Mesothelial cell of epicardium (in vitro differentiated cells): ENCODE measurements at regions not wholly inside any gene's neighbourhood (a gene's known extent, or its start where the extent isn't known, plus 50 kb on each side); places are given as distances from the start of the nearest gene placed in this dataset.

Experiments used
- DNase-seq, 2 experiments: peaks; one replicate each; pipeline ENCODE4 v3.0.0; 2021; ENCODE audit warnings: low spot score in 2 of 2; ENCODE audit not compliant: unreplicated experiment in 2 of 2
- H3K27ac Mint-ChIP-seq: 2 replicates; pipeline ENCODE4 v1.8.0; 2021; ENCODE audit warnings: mixed read lengths
- H3K27me3 Mint-ChIP-seq: 2 replicates; pipeline ENCODE4 v1.8.0; 2021; ENCODE audit warnings: low read depth, mixed read lengths
- H3K36me3 Mint-ChIP-seq: 2 replicates; pipeline ENCODE4 v1.8.0; 2021; ENCODE audit warnings: mixed read lengths
- H3K4me1 Mint-ChIP-seq: 2 replicates; pipeline ENCODE4 v1.8.0; 2021; ENCODE audit warnings: mixed read lengths
- H3K4me3 Mint-ChIP-seq: 2 replicates; pipeline ENCODE4 v1.8.0; 2021; ENCODE audit warnings: mild to moderate bottlenecking, moderate library complexity, mixed read lengths
- H3K9me3 Mint-ChIP-seq: 2 replicates; pipeline ENCODE4 v1.8.0; 2021; ENCODE audit warnings: mixed read lengths
- TF ChIP-seq, protein P1 (sequence below): fragments of 200-600 bp; sonication (generic); IDR thresholded peaks from one replicate; pipeline ENCODE4 v1.5.0; 2021; ENCODE audit warnings: antibody characterized with exemption; ENCODE audit not compliant: unreplicated experiment

GRCh38 chr9:81858657-81859430 is 69.4 kb upstream of the SPATA31D4 start:
- no peak overlapping the region for H3K4me3 Mint-ChIP-seq
- DNase-seq, result no peak
- H3K4me1 Mint-ChIP-seq, result peaks cover 13% of the 10 kb centered on the region
- H3K27ac Mint-ChIP-seq, result no peak overlapping the region
- H3K9me3 Mint-ChIP-seq, result peaks cover 4% of the 10 kb centered on the region
- TF ChIP-seq, protein P1, sequence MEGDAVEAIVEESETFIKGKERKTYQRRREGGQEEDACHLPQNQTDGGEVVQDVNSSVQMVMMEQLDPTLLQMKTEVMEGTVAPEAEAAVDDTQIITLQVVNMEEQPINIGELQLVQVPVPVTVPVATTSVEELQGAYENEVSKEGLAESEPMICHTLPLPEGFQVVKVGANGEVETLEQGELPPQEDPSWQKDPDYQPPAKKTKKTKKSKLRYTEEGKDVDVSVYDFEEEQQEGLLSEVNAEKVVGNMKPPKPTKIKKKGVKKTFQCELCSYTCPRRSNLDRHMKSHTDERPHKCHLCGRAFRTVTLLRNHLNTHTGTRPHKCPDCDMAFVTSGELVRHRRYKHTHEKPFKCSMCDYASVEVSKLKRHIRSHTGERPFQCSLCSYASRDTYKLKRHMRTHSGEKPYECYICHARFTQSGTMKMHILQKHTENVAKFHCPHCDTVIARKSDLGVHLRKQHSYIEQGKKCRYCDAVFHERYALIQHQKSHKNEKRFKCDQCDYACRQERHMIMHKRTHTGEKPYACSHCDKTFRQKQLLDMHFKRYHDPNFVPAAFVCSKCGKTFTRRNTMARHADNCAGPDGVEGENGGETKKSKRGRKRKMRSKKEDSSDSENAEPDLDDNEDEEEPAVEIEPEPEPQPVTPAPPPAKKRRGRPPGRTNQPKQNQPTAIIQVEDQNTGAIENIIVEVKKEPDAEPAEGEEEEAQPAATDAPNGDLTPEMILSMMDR, result no peak
- H3K27me3 Mint-ChIP-seq, result no peaks in the 10 kb centered on the region
- H3K36me3 Mint-ChIP-seq, result no peaks in the 10 kb centered on the region

GRCh38 chr9:81860581-81860980 is 67.6 kb upstream of the SPATA31D4 start:
- TF ChIP-seq, protein P1, result no peak
- no peak overlapping the region for H3K4me3 Mint-ChIP-seq
- DNase-seq, result no peak
- H3K9me3 Mint-ChIP-seq, result peaks cover 4% of the 10 kb centered on the region
- H3K27me3 Mint-ChIP-seq, result no peaks in the 10 kb centered on the region
- H3K27ac Mint-ChIP-seq, result no peak overlapping the region
- H3K4me1 Mint-ChIP-seq, result peaks cover 5% of the 10 kb centered on the region
- no peaks in the 10 kb centered on the region for H3K36me3 Mint-ChIP-seq

- H3K27ac Mint-ChIP-seq, result no peak overlapping the region
- DNase-seq, result no peak
- TF ChIP-seq, protein P1, result no peak
- no peak overlapping the region for H3K4me3 Mint-ChIP-seq
- H3K9me3 Mint-ChIP-seq, result peaks cover 4% of the 10 kb centered on the region
- H3K36me3 Mint-ChIP-seq, result no peaks in the 10 kb centered on the region
- no peaks in the 10 kb centered on the region for H3K27me3 Mint-ChIP-seq
- H3K4me1 Mint-ChIP-seq, result peaks cover 3% of the 10 kb centered on the region
These were observed 66.6 kb upstream of the SPATA31D4 start for GRCh38 chr9:81861644-81862043.

DNA sequence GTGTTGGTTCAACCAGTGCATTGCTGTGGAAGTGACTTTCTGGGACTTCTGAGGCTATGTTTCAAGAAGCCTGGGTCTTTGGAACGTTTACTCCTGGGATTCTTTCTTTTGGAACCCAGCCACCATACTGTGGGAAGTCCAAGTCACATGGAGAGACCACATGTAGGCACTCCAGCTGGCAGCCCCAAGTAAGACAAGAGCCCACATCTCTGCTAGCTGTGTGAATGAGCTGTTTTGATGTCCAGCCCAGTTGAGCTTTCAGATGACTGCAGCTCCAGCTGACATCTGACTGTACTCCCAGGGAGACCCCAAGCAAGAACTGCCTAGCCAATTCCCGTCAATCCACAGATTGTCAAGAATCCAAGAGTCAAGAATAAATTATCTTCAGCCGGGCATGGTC is 60.1 kb upstream of the SPATA31D4 start:
- TF ChIP-seq, protein P1, result no peak
- H3K27me3 Mint-ChIP-seq, result no peaks in the 10 kb centered on the region
- H3K36me3 Mint-ChIP-seq, result no peaks in the 10 kb centered on the region
- H3K9me3 Mint-ChIP-seq, result no peaks in the 10 kb centered on the region
- no peak overlapping the region for H3K4me3 Mint-ChIP-seq
- no peak overlapping the region for H3K27ac Mint-ChIP-seq
- peaks cover 8% of the 10 kb centered on the region for H3K4me1 Mint-ChIP-seq
- DNase-seq, result no peak

DNA sequence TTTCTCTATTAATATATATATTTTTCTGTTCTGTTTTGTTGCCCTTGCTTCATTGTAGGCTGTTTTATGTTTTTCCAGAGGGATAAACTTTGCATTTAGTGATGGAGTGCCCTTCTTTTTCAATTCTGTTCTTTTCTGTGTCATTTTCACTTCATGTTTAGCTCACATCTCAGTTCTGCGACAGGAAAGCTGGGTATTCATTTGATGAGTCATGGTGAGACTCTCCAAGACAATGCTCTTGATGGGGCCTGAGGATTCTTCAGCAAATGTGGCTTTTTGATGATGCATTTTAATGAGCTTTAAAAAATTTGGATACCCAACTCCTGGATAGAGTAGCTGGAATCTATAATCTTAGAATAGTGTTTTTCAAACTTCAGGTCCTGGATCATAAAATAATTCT is 56.5 kb upstream of the SPATA31D4 start:
- Mint-ChIP-seq H3K27ac (peak overlapping the region; percentile 75), H3K27me3 (no peaks in the 10 kb centered on the region)
- DNase-seq, result no peak

More for the DNA sequence above, 56.5 kb upstream of the SPATA31D4 start:
- no peaks in the 10 kb centered on the region for H3K36me3 Mint-ChIP-seq
- H3K4me1 Mint-ChIP-seq, result peaks cover 18% of the 10 kb centered on the region
- TF ChIP-seq, protein P1, result no peak
- peaks cover 3% of the 10 kb centered on the region for H3K9me3 Mint-ChIP-seq
- H3K4me3 Mint-ChIP-seq, result no peak overlapping the region
